AG09319 (cell line): ENCODE measurements at regions not wholly inside any gene's neighbourhood (a gene's known extent, or its start where the extent isn't known, plus 50 kb on each side); places are given as distances from the start of the nearest gene placed in this dataset.
"Not testable (repeated sequence)": the region's sequence is repeated elsewhere in the genome, so short reads cannot be mapped to it uniquely, and the experiment has no call there.

ENCODE experiments used
- DNase-seq: peaks from one replicate; pipeline ENCODE4 v3.0.0-alpha.2; 2010; ENCODE audit warnings: low read depth; ENCODE audit errors: extremely low read depth
- CTCF ChIP-seq: IDR thresholded peaks from 2 replicates; pipeline ENCODE4 v1.5.1; 2011; ENCODE audit warnings: low read depth, mild to moderate bottlenecking, inconsistent platforms, low read length, moderate library complexity

GRCh38 chr6:80488190-80488589 is 381.7 kb downstream of the BCKDHB start:
- no peak for TF ChIP-seq CTCF
- DNase-seq = no peak

- DNase-seq = not testable (repeated sequence)
Observed at GRCh38 chr6:80485494-80485893, 379.0 kb downstream of the BCKDHB start.

- TF ChIP-seq CTCF = no peak
- no peak for DNase-seq
Observed at GRCh38 chr6:80482056-80482455, 375.6 kb downstream of the BCKDHB start.

GRCh38 chr6:80480421-80481157 is 374.1 kb downstream of the BCKDHB start:
- TF ChIP-seq CTCF = no peak
- DNase-seq = no peak

GRCh38 chr6:80478030-80478429 is 371.6 kb downstream of the BCKDHB start:
- DNase-seq = no peak
- TF ChIP-seq CTCF = no peak

GRCh38 chr6:80477591-80477990 is 371.1 kb downstream of the BCKDHB start:
- DNase-seq = no peak
- no peak for TF ChIP-seq CTCF

GRCh38 chr6:80472271-80472670 is 365.8 kb downstream of the BCKDHB start:
- DNase-seq = no peak
- no peak for TF ChIP-seq CTCF

- TF ChIP-seq CTCF = no peak
Observed at GRCh38 chr6:80469977-80470376, 363.5 kb downstream of the BCKDHB start.

More at GRCh38 chr6:80469977-80470376, 363.5 kb downstream of the BCKDHB start:
- no peak for DNase-seq
